HG03432 (cell line): ENCODE measurements at regions not wholly inside any gene's neighbourhood (a gene's known extent, or its start where the extent isn't known, plus 50 kb on each side); places are given as distances from the start of the nearest gene placed in this dataset.
A peak's percentile ranks its signal among the peaks of the same experiment; 100 is the strongest.

Source experiments
- ATAC-seq: cut with Tn5 transposase; IDR thresholded peaks from one replicate; pipeline ENCODE4 v1.9.1; 2021; ENCODE audit warnings: mild to moderate bottlenecking, moderate library complexity; ENCODE audit not compliant: unreplicated experiment

DNA sequence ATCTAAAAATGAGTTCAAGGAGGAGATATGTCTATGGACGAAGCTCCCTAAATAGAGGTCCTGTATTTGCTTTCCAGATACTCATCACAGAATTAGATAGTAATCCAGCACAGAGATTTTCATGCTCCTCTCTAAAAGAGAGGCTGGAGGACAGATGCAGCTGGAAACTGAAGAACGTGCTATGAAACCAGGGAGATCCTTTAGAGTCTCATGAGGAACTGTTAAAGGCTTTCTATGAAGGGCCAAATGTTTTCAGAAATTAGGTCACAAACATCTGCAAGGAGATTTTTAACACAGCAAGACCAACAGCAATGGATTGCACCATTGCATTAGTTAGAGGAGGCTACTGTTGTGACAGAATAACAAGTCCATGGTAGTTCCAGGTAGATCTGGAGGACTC, 95.6 kb upstream of the ARHGAP20 start:
- ATAC-seq: no peak

DNA sequence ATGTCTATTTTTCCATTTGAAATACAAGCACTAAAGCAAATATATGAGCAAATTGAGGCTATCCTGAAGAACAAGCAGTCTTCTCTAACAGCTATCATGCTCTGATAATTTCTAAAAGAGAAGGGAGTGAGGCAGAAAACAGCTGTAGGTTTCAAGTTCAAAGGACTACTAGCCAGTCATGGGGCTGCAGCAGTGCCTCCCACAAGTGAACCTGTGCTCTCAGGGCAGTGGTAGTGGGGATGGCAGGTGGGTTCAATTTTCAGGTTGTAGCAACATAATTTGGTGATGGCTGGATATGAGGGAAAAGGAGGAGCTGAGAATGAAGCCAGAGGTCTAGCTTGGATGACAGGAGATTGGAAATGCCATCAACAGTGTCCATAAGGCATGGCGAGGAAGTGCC, 93.5 kb upstream of the ARHGAP20 start:
- no peak for ATAC-seq

DNA sequence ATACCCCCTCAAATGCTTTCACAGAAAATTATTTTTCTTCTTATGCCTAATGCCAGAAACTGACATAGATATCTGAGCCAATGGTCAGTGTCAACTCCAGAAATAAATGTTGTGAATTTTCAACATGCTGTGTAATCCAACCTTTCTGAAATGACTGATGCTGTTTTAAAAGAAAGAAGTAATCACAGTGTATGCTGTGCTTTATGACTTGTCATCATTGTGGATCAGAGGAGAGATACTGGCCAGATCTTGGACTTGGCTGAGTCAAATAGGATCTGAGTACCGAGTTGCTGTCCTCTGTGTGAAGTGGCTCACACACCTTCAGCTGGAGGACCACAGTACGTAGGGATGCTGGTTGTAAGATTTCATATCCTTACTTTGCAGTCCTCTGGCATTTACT, 89.9 kb upstream of the ARHGAP20 start:
- no peak for ATAC-seq

GRCh38 chr11:110801328-110801727, 89.1 kb upstream of the ARHGAP20 start:
- no peak for ATAC-seq

- ATAC-seq: no peak
Observed at GRCh38 chr11:110798201-110798900, 86.1 kb upstream of the ARHGAP20 start.

DNA sequence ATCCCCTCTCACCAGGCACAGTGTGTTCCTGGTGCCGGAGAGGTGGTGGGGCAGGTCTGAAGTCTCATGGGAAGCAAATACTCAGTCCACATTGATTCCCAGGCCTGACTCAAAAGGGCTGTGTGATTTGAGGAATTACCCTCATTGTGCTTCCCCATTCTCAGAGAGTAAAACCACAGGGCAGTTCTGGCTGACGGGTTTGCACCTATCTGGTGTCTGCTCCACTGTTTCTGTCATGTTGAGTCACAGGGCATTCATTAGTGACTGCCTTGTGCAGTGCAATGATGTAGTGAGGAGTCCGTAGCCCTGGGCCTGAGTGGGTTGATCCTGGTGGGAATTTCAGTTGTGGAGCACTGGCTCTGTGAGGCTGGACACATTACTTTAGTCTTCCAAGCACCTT, 85.2 kb upstream of the ARHGAP20 start:
- ATAC-seq: peak; percentile 88

GRCh38 chr11:110795112-110795624, 82.9 kb upstream of the ARHGAP20 start:
- no peak for ATAC-seq

- no peak for ATAC-seq
Observed at GRCh38 chr11:110793556-110793955, 81.3 kb upstream of the ARHGAP20 start.

- ATAC-seq: no peak
Observed at GRCh38 chr11:110791621-110792020, 79.4 kb upstream of the ARHGAP20 start.

DNA sequence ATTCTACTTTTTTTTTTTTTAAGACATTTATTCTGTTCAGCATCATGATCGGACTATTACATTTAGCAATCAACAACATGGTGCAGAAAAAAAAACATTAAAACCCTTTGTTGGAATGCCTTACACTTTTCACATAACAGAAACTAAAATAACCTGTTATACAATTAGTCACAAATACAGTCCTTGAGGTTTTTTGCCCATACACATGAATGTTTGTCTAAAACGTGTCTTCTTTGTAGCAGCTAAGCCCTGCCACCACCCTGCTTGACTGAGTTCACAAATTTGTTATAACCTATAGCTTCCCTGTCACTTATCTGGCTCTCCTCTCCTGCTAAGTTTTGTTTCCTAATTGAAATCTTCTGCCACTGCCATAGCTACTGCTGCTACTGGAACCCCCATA, 75.4 kb upstream of the ARHGAP20 start:
- ATAC-seq: no peak

GRCh38 chr11:110786226-110786902, 74.1 kb upstream of the ARHGAP20 start:
- ATAC-seq: no peak

GRCh38 chr11:110785398-110785797, 73.2 kb upstream of the ARHGAP20 start:
- ATAC-seq: no peak

- ATAC-seq: no peak
Observed at GRCh38 chr11:110782616-110783015, 70.4 kb upstream of the ARHGAP20 start.

GRCh38 chr11:110779108-110779507, 66.9 kb upstream of the ARHGAP20 start:
- ATAC-seq: no peak

DNA sequence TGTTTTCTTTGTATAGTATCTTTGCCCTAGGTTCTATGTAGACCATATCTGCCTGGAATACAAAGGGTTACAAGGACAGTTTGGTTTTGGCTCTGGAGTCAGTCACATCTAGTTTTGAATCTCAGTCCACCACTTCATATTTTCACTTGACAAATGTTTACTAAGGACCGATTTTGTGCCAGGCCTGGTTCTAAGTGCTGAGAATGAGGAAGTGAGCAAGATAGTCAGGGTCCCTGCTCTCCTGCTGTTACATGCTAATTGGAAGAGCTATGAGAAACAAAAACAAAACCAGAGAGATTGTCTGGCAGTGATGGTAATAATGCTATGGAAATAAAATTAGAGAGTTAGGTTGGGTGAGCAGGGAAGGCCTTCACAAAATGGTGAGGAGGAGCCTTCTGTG, 66.1 kb upstream of the ARHGAP20 start:
- ATAC-seq: peak; percentile 60

DNA sequence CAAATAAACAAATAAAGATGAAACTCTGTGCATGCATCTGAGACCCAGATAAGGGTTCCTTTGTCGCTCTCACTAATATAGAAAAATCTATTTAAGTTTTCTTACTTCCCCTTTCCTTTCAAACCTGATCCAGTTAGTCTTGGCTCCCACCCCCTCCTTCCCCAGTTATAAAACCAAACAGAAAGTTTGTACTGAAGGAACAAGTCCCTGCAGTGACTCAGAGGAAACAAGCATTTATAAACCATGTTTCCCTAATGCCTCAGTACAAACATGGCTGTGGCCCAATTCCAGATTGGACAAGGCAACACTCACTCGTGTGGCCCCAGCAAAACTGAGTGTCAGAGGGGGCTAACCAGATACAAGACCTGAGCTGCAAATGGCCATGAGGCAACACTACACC, 65.5 kb upstream of the ARHGAP20 start:
- ATAC-seq: peak; percentile 54

GRCh38 chr11:110776081-110776480, 63.8 kb upstream of the ARHGAP20 start:
- no peak for ATAC-seq

DNA sequence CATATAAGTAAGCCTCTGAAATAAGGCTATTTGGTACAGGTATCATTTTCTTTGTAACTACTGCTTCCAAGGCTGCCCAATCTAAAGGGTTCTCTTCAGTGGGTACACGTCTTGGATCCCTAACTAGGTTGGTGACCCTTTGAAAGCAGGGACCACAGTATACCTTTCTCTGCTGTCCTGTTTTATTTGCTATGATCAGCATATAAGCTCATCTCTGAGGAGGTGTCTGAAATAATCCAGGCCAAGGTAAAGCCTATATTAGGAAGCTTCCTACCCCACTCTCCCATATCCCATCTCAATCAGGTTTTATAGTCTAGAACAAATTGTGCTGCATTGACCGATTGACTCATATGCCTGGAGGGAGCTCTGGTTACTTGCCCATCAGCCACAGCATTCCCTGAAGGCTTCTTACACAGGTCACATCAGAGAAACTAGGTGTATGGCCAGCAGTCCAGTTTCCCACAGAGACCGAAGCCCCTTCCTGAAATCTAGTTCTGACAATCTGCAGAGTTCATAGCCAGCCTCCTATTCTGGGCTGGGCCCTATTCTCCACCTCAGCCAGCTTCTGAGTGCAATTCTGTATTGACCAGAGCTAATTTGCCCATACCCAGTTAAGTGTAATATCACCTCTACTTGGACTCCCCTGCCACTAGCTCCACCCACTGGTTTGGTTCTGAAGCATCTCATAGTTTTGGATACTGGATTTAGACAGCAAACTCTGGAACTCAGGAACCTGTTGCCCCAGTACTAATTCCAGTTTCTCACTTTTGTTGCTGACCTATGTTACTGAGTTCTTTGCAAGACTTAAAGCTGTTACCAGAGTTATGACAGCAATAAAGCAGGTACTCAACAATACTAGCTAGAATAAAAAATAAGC, 62.1 kb upstream of the ARHGAP20 start:
- no peak for ATAC-seq

GRCh38 chr11:110773442-110773841, 61.2 kb upstream of the ARHGAP20 start:
- ATAC-seq: no peak

GRCh38 chr11:110772863-110773262, 60.6 kb upstream of the ARHGAP20 start:
- ATAC-seq: no peak

- no peak for ATAC-seq
Observed at GRCh38 chr11:110766316-110766715, 54.1 kb upstream of the ARHGAP20 start.
